GM19025 (cell line): ENCODE measurements at regions not wholly inside any gene's neighbourhood (a gene's known extent, or its start where the extent isn't known, plus 50 kb on each side); places are given as distances from the start of the nearest gene placed in this dataset.
"Not testable (repeated sequence)": the region's sequence is repeated elsewhere in the genome, so short reads cannot be mapped to it uniquely, and the experiment has no call there.

ENCODE experiments used
- ATAC-seq: cut with Tn5 transposase; IDR thresholded peaks from one replicate; pipeline ENCODE4 v1.9.1; 2021; ENCODE audit warnings: mild to moderate bottlenecking, low read depth, moderate library complexity; ENCODE audit not compliant: unreplicated experiment

DNA sequence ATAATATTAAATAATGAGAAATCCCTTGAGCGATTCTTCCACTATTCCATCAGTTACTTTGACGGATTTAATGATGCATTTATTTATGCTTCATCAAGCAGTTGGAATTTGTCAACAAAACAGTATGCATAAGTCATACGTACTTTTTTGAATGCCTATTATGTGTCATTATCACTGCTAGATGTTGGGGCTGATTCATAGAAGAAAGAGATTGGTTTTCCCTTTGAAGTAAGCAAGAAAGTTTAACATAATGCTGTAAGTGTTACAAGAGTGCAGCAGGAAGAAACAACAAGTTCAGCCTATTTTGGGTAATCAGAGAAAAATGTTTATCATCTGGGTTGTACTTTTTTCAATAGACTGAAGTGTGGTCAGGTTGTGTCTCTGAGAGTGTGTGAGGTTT is 121.2 kb upstream of the RANBP3L start:
- no peak for ATAC-seq

DNA sequence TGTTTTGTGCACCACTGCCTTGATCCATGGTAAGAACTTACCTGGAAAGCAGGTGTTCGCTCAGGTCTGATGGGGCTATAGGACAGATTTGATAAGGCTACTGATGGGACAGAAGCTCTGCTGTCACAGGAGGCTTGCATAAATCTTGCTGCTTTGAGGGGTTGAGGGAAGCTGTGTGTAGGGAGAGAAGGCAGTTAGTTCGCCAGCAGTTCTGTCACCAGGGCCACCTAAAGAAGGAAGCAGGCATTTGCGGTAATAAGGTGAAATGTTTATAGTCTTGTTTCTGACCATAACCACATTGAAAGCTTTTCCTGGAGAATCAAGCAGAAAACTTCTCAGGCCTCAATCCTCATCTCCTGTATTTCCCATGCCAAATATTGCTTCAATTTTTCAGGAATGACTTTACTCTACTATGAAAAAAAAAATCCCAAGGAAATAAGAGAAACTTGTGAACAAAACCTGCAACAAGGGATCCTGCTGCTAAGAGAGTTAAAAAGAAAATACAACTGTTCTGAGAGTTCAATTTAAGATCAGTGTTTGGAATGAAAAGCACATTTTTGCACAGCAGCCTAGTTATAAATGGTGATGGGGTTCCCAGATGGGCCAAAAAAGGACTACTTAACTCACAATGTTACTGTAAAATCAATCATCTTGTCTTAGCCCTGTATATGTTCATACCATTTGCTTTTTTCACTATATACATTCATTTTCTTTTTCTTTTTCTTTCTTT is 122.0 kb upstream of the RANBP3L start:
- no peak for ATAC-seq

DNA sequence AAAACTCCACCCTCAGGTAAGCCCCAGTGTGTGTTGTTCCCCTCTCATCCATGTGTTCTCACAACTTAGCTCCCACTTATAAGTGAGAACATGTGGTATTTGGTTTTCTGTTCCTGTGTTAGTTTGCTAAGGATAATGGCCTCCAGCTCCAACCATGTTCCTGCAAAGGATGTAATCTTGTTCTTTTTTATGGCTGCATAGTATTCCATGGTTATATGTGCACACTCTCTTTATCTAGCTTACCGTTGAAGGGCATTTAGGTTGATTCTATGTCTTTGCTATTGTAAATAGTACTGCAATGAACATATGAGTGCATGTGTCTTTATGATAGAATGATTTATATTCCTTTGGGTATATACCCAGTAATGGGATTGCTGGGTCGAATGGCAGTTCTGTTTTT is 124.4 kb upstream of the RANBP3L start:
- ATAC-seq: not testable (repeated sequence)

DNA sequence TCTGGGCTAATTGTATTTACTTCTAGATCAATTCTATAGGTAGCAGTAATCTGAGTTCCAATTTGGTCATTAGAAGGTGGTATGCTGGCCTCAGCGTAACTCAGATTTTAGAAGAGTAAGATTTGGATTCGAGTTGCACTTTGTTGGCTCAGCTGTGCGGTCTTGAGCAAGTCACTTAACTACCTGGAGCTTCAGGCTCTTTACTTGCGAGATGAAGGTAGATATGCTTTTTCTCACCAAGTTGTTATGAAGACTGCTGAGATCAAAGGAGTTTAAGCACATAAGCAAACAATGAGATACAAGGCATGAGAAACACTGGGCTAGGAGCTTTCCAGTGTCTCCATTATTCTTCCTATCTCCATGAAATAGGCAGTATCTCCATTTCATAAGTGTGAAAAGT is 133.8 kb upstream of the RANBP3L start:
- ATAC-seq: no peak

GRCh38 chr5:36436306-36436705 is 134.6 kb upstream of the RANBP3L start:
- no peak for ATAC-seq

DNA sequence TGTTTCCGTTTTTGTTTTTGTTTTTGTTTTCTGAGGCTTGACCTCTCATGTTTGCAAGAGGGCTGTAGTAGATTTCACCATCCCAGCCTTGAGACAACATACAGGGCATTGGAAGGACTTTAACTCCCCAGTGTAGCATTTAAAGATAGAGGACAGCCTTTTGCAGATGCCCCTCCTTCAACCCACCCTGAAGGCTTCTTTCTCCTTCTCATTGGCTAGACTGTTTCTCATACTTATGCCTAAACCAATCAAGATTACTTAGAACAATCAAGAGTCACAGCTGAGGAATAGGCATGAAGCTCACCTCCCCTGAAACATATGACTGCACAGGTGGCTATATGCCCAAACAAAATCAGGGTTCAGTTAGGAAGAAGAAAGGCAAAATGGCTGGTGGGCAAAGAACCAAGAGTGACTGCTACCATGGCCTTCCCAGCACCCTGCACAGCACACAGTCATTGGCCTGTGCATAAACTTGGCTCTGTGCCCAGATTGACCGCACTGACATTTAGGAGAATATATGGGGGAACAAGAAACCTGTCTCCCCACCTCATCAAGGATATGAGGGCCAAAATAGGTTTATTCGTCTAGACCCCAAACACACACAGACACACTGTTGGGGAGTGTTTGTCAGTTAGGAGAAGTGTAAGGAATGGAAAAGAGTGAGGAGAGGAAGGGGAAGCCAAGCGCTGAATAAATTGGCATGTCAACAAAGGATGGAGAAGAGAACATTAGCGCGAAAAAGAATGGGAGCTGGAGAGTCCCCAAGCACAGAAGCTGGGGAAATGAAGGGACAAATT is 137.3 kb upstream of the RANBP3L start:
- no peak for ATAC-seq

GRCh38 chr5:36440300-36440699 is 138.6 kb upstream of the RANBP3L start:
- no peak for ATAC-seq

DNA sequence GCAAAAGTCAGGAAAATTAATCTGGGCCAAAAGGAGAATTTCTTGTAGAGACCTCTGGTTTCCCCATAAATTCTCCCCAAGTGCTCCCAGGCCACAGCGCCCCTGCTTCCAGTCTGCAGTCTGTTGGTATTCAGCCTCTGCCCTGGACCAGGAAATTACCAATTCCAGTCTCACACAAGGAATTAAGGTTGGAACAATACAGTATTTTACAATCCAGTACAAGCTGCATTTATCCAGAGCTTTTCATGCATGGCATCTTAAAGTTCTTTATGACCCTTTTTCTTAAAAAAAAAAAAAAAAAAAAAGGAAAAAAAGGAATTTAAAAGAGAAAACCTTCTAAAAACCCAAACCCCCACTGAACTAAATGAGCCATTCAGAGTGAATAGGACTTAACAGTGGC is 139.6 kb upstream of the RANBP3L start:
- no peak for ATAC-seq

DNA sequence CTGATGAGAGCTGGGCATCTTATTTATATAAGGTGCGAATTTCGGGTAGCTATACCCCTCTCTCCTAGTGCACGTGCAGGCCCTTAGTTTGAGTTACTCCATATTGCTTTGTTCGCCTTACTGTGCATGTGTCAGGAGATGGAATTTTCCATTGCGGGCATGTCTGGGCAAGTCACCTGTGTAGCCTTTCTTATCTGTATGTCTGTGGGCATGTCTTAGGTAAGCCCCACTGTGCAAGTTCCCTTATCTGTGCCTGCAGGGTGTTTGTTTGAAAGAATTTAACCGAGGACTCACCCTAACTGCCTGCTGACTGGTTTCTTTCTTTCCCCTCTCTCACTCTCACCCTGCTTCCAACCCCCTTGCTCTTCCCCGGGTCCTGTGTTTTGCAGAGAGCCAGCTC is 140.7 kb upstream of the RANBP3L start:
- ATAC-seq: no peak

GRCh38 chr5:36442796-36443195 is 141.1 kb upstream of the RANBP3L start:
- ATAC-seq: no peak

DNA sequence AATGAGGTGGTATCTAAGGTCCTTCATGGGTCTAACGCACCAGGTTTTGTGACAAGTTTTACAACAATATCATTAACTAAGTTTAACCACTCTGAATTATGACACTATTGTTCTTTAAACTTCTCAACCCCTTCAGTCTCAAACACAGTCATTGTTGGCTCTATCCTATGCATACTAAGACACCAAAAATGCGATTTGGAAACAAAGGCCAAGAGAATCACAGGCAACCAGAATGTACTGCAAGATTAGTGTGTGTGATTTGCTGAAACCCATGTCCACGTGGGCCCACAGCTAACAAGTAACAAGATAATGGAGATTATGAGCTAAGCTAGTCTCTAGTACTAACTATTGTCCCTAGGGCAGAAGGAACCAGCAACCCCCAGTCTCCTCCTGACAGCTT is 142.2 kb upstream of the RANBP3L start:
- no peak for ATAC-seq

GRCh38 chr5:36444582-36445418 is 143.1 kb upstream of the RANBP3L start:
- ATAC-seq: no peak

GRCh38 chr5:36447776-36448175 is 146.1 kb upstream of the RANBP3L start:
- no peak for ATAC-seq

GRCh38 chr5:36450229-36451014 is 148.7 kb upstream of the RANBP3L start:
- no peak for ATAC-seq

- ATAC-seq: no peak
These were observed 150.8 kb upstream of the RANBP3L start for GRCh38 chr5:36452424-36453006.

GRCh38 chr5:36457511-36458270 is 148.7 kb upstream of the SLC1A3 start:
- ATAC-seq: no peak

DNA sequence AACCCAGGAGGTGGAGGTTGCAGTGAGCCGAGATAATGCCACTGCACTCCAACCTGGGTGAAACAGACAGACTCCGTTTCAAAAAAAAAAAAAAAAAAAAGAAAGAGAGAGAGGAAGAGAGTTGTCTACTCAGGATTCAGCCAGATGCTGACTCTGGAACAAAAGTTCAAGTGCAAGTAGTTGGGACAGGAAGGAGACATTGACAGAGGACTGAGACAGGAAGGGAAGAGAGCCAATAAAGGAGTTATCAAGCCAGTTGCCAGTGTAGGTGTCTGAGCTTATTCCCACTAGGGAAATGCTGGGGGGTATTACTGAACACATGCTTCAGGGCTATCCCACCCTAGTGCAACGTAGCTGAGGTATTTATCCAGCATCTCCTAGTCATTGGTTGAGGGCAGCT is 147.7 kb upstream of the SLC1A3 start:
- no peak for ATAC-seq

DNA sequence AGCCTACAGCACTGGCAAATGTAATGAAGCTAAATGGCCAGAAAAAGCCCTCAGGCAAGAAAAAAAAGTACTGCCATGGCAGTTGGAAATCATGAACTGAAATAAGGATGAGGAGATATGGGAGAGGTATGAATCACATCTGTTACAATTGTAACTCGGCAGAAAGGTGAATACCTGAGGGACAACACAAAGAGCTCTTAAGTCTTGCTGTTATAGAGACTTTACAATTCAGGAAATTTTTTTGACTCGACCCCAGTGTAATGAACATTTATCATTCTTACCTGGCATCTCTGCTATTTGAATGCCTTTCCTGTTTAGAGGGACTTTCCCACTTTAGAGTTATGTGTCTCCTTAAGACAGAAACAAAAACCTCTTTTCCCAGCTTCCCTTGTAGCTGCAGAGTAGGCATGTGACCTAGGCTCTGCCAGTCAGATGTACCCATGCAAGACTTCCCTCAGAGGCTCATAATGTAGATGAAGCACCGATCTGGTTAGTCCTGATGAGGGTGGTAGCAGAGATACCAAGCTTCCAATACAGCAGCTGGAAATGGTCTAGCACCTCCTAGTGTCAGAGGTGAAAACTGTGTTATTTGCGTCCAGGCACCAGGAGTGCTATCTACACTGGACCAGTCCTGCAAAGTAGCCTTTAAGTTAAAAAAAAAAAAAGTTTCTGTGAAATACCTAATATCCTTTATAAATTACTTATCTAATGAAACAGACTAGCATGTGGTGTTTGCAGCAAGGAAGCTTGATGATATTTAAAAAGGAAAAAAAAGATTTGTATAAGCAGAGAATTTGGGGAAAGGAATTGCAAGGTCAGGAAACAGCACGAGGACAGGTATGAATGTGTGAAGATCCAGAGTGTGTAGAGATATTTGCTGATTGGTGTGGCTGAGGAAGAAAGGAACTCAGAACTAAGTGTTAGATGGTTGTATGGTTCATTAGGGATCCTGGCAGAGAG is 146.9 kb upstream of the SLC1A3 start:
- no peak for ATAC-seq
